ENCODE measurements at regions not wholly inside any gene's neighbourhood (a gene's known extent, or its start where the extent isn't known, plus 50 kb on each side); places are given as distances from the start of the nearest gene placed in this dataset.

DNA sequence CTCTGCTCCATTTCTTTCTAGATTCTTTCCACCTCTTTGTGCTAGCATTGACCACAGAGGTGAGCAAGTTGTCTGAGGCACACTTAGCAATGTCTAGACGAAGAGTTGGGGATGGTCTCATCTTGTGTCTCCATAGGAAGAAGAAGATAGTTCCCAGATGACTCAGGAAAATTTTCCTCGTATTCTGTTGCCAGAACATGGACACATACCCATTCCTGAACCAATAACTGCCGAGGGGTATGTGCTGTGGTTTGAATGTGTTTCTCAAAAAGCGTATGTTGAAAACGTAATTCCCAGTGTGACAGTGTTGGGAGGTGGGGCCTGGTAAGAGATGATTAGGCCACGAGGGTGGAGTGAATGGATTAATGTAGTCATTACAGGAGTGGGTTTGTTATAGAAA is 107.5 kb upstream of the GALNT15 start:
- H3K4me3 ChIP-seq (ENCODE audit: low read depth, low read length) = no peak overlapping the region
- H3K27ac ChIP-seq = no peak overlapping the region
- DNase-seq = no peak

GRCh38 chr3:16067837-16068471 is 106.5 kb upstream of the GALNT15 start:
- Histone ChIP-seq H3K27ac (no peak overlapping the region), H3K36me3 (no peaks in the 10 kb centered on the region), H3K4me3 (ENCODE audit: low read depth, low read length) (no peak overlapping the region), H3K9me3 (ENCODE audit: severe bottlenecking) (no peaks in the 10 kb centered on the region), H3K27me3 (ENCODE audit: insufficient read depth, low read depth, severe bottlenecking) (no peaks in the 10 kb centered on the region)
- TF ChIP-seq, protein P1, sequence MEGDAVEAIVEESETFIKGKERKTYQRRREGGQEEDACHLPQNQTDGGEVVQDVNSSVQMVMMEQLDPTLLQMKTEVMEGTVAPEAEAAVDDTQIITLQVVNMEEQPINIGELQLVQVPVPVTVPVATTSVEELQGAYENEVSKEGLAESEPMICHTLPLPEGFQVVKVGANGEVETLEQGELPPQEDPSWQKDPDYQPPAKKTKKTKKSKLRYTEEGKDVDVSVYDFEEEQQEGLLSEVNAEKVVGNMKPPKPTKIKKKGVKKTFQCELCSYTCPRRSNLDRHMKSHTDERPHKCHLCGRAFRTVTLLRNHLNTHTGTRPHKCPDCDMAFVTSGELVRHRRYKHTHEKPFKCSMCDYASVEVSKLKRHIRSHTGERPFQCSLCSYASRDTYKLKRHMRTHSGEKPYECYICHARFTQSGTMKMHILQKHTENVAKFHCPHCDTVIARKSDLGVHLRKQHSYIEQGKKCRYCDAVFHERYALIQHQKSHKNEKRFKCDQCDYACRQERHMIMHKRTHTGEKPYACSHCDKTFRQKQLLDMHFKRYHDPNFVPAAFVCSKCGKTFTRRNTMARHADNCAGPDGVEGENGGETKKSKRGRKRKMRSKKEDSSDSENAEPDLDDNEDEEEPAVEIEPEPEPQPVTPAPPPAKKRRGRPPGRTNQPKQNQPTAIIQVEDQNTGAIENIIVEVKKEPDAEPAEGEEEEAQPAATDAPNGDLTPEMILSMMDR (IDR thresholded peaks at IDR 0.05; ENCODE audit: low read depth, low read length) = no peak
- DNase-seq = no peak

More for the DNA sequence above, 107.5 kb upstream of the GALNT15 start:
- Histone ChIP-seq H3K36me3 (no peaks in the 10 kb centered on the region), H3K9me3 (ENCODE audit: severe bottlenecking) (no peaks in the 10 kb centered on the region), H3K27me3 (ENCODE audit: insufficient read depth, low read depth, severe bottlenecking) (no peaks in the 10 kb centered on the region)
- TF ChIP-seq, protein P1 (IDR thresholded peaks at IDR 0.05; ENCODE audit: low read depth, low read length) = no peak

DNA sequence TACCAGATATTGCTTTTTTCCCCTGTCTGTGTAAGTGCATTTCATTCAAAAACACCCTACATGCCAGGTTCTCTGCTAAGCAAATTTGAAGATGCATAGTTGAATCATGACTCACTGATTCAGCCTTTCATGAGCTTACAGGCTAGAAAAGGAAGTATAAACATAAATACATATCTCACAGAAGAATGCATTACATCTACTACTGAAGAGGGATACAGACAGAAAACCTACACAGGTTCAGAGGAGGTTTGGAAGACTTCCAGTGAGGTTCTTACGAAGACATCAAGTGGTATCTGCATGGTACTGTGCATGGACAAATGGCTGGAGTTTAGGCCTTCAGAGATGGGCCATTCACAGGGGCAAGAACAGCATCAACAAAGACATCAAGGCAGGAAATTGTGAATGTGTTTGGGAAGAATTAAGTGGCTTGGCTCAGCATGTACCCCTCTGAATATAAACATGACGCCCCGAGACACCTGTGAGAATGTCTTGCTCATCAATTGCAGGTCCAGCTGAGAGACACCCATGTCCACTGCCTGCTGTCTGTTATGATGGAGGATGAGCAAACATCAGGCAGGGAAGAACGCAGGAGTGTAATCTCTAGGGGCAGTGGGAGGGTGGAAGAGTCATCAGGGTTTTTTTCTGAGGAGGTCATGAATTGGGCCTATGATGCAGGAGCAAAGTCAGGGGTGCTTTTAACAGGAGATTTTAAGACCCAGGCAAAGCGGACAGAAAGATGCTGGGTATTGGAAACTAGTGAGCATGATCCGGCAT is 105.1 kb upstream of the GALNT15 start:
- no peak for DNase-seq
- no peak overlapping the region for H3K27ac ChIP-seq
- TF ChIP-seq, protein P1 (IDR thresholded peaks at IDR 0.05; ENCODE audit: low read depth, low read length) = no peak

GRCh38 chr3:16070707-16071106 is 103.8 kb upstream of the GALNT15 start:
- no peak overlapping the region for H3K4me3 ChIP-seq (ENCODE audit: low read depth, low read length)
- DNase-seq = no peak
- TF ChIP-seq, protein P1 (IDR thresholded peaks at IDR 0.05; ENCODE audit: low read depth, low read length) = no peak
- no peaks in the 10 kb centered on the region for H3K9me3 ChIP-seq (ENCODE audit: severe bottlenecking)
- no peak overlapping the region for H3K27ac ChIP-seq
- no peaks in the 10 kb centered on the region for H3K36me3 ChIP-seq
- no peaks in the 10 kb centered on the region for H3K27me3 ChIP-seq (ENCODE audit: insufficient read depth, low read depth, severe bottlenecking)

More for the DNA sequence above, 105.1 kb upstream of the GALNT15 start:
- Histone ChIP-seq H3K4me3 (ENCODE audit: low read depth, low read length) (no peak overlapping the region), H3K36me3 (no peaks in the 10 kb centered on the region), H3K27me3 (ENCODE audit: insufficient read depth, low read depth, severe bottlenecking) (no peaks in the 10 kb centered on the region), H3K9me3 (ENCODE audit: severe bottlenecking) (no peaks in the 10 kb centered on the region)

DNA sequence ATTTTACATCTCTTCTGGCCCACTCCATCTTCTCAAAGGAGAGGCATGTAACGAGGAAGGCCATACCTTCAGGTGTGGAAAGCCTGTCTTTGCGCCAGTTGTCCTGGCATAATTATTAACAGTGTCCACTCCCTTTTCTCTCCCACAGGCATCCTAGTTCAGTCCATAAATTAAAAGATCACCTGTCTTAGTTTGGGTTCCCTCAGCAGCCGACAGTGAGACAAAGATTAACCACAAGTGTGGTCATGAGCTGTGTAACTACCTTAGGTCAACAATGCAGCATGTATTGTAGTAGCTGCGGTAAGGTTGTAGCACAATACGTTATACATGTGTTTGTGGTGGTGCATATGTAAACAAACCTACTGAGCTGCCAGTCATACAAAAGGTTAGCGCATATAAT is 103.3 kb upstream of the GALNT15 start:
- TF ChIP-seq, protein P1 (IDR thresholded peaks at IDR 0.05; ENCODE audit: low read depth, low read length) = no peak
- no peak overlapping the region for H3K4me3 ChIP-seq (ENCODE audit: low read depth, low read length)
- H3K9me3 ChIP-seq (ENCODE audit: severe bottlenecking) = no peaks in the 10 kb centered on the region
- no peaks in the 10 kb centered on the region for H3K36me3 ChIP-seq
- H3K27ac ChIP-seq = no peak overlapping the region
- no peaks in the 10 kb centered on the region for H3K27me3 ChIP-seq (ENCODE audit: insufficient read depth, low read depth, severe bottlenecking)
- DNase-seq = no peak
